ENCODE measurements at regions not wholly inside any gene's neighbourhood (a gene's known extent, or its start where the extent isn't known, plus 50 kb on each side); places are given as distances from the start of the nearest gene placed in this dataset.
A peak's percentile ranks its signal among the peaks of the same experiment; 100 is the strongest.

DNA sequence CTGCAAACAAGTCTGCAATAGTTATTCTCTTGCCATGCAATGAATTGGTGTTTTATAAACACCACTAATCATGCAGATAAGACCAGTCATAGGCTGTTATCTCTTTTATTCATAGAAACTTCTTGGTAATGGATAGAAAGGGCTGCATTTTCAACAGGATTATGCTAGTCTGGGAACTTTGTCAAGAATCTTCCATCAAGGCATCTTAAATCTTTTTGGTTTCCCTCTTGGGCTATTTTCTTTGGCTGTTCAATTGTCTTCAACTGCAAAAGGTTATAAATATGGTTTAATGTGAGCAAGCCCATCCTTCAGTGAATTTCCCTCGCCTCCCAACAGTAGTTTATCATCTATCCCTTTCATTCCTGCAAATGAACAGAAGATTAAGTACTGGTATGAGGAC lies 59.0 kb upstream of the MINAR1 start:
- no peak for DNase-seq
- intact Hi-C loops (cut with DNase I), result no loop called here

DNA sequence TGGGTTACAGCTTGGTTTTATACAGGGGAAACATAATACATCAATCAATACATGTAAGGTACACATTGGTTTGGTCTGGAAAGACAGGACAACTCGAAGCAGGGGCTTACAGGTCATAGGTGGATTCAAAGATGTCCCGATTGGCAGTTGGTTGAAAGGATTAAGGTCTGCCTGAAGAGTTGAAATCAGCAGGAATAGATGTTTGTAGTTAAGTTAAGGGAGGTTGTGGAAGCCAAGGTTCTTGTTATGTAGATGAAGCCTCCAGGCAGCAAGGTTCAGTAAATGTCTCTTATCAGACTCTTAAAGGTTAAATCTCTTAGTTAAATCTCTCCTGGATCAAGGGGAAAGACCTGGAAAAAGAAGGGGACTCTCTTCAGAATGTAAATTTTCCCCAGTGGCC lies 58.4 kb upstream of the MINAR1 start:
- DNase-seq, result no peak
- intact Hi-C loops (cut with DNase I), result no loop called here

DNA sequence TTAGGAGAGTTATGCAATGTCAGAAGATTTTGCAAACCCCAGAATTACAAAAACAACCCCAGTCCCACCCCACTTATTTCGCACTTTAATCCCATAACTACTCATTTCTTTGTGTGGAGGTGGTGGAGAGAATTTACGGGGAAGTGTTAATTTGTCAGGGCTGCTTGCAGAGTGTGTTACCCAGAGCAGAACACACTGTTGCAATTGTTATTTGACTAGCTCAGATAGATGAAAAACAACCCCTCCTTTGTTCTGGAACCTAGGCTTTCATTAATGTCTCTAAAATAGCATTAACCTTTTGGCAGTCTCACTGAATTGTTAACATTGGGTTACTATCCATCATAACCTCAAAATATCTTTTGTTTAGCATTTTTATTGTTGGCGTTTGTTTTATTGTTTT lies 55.8 kb upstream of the MINAR1 start:
- DNase-seq, result no peak
- intact Hi-C loops (cut with DNase I), result no loop called here

DNA sequence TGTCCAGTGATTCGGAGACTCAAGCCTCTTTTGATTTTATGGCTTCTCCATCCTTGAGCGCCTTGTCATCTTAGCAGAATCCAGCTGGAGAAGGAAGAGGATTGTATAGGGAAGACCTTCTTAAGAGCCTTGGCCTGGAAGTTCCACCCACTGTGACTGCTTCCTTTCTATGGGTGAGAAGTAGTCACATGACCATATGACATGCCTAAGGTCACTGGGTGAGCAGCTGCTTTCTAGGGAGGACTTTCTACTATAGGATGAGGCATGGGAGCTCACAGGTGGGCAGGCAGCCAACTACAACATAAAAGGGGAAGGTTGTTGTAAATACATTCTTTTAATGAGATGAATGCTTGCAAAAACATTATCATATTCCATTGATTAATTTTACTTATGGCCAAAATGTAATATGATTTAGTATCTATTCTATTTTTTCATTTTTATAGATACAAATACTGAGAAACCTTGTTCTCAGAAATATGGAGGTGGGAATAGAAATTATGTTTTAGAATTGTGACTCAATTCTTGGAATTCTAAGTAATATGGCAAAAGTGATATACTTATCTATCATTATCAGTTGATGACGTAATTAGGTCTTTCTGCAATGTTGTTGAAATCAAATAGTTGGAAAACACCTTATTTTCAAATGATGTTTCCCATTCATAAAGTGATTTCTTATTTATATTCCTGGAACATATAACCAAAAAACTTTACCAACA lies 53.6 kb upstream of the MINAR1 start:
- intact Hi-C loops (cut with DNase I), result no loop called here
- DNase-seq, result no peak

DNA sequence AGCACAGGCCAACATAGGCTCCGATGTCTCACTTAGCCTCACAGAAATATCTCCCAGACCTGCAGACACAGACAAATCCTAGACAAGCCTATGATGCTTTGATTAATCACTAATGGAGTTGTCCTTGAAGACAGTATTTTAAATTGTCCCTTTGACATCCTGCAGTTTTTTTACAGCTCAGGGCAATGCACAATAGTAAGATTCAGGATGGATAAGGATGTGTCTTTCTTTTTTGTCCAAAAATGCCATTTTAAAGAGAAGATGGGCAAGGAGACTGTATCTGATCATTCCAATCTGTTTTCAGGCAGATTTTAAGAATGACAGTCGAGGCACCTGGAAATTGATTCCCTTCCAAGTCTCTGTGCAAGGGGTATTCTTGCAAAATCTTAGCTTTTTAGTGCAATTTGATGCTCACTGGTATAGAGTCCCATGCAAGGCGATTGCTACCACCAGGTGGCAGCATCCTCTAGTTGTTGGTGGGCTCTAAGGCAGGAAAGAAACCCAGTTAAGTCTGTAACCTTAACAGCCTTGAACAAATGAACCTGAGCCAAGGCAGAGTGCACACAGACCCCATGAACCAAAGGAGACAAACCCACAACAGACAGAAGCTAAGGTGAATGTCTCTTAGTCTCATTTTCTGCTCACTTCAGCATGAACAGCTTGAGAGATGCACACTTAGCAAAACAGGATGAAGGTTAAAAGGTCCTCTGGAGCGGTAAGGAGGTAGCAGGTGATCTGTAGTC lies 51.2 kb upstream of the MINAR1 start:
- DNase-seq, result peak; percentile 47 to 95 (median 89)

DNA sequence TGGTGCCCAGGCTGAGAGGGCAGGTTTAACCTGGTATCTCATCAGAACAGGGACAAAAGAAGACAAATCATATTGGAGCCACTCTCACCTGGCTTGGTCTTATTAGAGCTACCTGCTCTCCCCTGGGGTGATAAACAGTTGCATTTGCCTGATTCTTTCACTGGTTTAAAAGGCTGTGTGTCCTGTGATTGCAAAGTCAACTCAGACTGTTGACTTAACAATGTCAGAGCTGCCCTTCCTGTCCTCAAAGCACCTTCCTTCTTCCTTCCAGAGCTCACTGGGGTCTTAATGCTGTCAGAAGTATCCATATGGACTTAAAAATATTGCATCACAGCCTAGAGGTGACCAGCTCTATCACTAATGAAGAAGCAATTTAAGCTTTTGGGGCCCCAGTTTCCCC lies 50.5 kb upstream of the MINAR1 start:
- no peak for DNase-seq
- intact Hi-C loops (cut with DNase I), result loop anchor here (5.0 kb wide), 1 partner anchor 471 kb away; no protein-coding TSS in a partner anchor

More for the DNA sequence above, 51.2 kb upstream of the MINAR1 start:
- intact Hi-C loops (cut with DNase I), result loop anchor here (5.0 kb wide), 1 partner anchor 471 kb away; no protein-coding TSS in a partner anchor

All from head of caudate nucleus (tissue), 42 donors.